RWPE2 (cell line): ENCODE measurements at regions not wholly inside any gene's neighbourhood (a gene's known extent, or its start where the extent isn't known, plus 50 kb on each side); places are given as distances from the start of the nearest gene placed in this dataset.

ENCODE experiments used
- ATAC-seq: fragments of 200-7000 bp; cut with Tn5 transposase; 3 replicates; pipeline ENCODE4 v1.9.1; 2021; ENCODE audit warnings: low read depth
- DNase-seq: peaks from one replicate; pipeline ENCODE4 v3.0.0-alpha.2; 2020; ENCODE audit warnings: low spot score
- H3K27ac ChIP-seq: fragments of 450-650 bp; 2 replicates; pipeline ENCODE4 v1.5.1; 2017; ENCODE audit warnings: mild to moderate bottlenecking; ENCODE audit not compliant: poor library complexity, severe bottlenecking
- H3K27me3 ChIP-seq: fragments of 250-450 bp; sonication (Bioruptor Pico); 2 replicates; pipeline ENCODE4 v1.5.1; 2021; ENCODE audit warnings: mild to moderate bottlenecking, moderate library complexity; ENCODE audit not compliant: insufficient read depth, poor library complexity, severe bottlenecking
- H3K36me3 ChIP-seq: fragments of 250-450 bp; sonication (Bioruptor Pico); 2 replicates; pipeline ENCODE4 v1.5.1; 2020; ENCODE audit warnings: low read depth, mild to moderate bottlenecking, moderate library complexity
- H3K4me1 ChIP-seq: fragments of 250-450 bp; sonication (Bioruptor Pico); 2 replicates; pipeline ENCODE4 v1.5.1; 2021; ENCODE audit warnings: mild to moderate bottlenecking, moderate library complexity; ENCODE audit not compliant: insufficient read depth, poor library complexity, severe bottlenecking
- H3K4me3 ChIP-seq: fragments of 250-450 bp; sonication (Bioruptor Pico); 2 replicates; pipeline ENCODE4 v1.5.1; 2021; ENCODE audit warnings: mild to moderate bottlenecking, moderate library complexity; ENCODE audit not compliant: severe bottlenecking
- H3K9me3 ChIP-seq: fragments of 250-450 bp; sonication (Bioruptor Pico); 2 replicates; pipeline ENCODE4 v1.5.1; 2021; ENCODE audit warnings: mild to moderate bottlenecking, moderate library complexity; ENCODE audit not compliant: severe bottlenecking
- TF ChIP-seq, protein P1 (sequence below): fragments of 450-650 bp; IDR thresholded peaks from one replicate; pipeline ENCODE4 v1.5.1; 2017; ENCODE audit warnings: mild to moderate bottlenecking, moderate library complexity; ENCODE audit not compliant: poor library complexity, severe bottlenecking

DNA sequence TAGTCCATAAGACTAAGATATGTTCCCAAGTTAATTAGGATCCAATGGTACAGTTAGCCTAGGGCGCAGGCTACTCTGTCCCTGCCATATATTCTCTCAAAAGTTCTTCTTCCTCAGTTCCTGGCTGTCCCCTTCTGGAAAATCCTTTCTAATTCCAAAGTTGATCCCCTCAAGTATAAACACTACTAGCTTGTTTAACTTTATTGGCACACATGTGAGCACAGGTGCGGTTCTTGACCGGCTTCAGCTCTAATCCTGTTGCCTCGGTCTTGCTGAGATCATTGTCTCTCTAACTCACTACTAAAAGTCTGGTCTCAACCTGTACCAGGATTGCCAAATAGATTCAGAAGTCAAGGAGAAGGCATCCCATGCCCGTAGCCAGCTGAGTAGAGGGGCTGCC, 89.0 kb downstream of the SEMA4F start:
- DNase-seq (no peak), ATAC-seq (no peak)
- no peaks in the 10 kb centered on the region for H3K36me3 ChIP-seq
- no peaks in the 10 kb centered on the region for H3K9me3 ChIP-seq
- peak overlapping the region; percentile 99 for H3K27ac ChIP-seq
- H3K27me3 ChIP-seq = no peaks in the 10 kb centered on the region
- no peak overlapping the region for H3K4me3 ChIP-seq
- H3K4me1 ChIP-seq = peaks cover 46% of the 10 kb centered on the region
- TF ChIP-seq, protein P1, sequence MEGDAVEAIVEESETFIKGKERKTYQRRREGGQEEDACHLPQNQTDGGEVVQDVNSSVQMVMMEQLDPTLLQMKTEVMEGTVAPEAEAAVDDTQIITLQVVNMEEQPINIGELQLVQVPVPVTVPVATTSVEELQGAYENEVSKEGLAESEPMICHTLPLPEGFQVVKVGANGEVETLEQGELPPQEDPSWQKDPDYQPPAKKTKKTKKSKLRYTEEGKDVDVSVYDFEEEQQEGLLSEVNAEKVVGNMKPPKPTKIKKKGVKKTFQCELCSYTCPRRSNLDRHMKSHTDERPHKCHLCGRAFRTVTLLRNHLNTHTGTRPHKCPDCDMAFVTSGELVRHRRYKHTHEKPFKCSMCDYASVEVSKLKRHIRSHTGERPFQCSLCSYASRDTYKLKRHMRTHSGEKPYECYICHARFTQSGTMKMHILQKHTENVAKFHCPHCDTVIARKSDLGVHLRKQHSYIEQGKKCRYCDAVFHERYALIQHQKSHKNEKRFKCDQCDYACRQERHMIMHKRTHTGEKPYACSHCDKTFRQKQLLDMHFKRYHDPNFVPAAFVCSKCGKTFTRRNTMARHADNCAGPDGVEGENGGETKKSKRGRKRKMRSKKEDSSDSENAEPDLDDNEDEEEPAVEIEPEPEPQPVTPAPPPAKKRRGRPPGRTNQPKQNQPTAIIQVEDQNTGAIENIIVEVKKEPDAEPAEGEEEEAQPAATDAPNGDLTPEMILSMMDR = no peak

DNA sequence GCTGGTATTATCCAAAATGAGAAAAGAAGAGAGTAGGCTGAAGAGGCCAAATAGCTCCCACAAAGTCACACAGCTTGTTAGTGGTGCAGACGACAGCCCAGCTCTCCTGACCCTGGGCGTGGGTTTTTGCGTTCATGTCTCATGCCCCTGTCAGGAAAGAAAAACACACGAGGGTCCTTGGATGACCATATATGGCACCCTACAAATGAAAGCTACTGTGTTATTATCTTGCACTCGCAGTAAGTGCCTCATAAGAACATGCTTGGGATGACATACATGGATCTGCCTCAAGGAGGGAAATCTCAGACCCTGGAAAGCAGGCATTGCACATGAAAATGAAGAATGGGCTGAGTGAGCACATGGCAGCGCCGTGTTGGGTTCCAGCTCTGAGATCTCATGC, 89.7 kb downstream of the SEMA4F start:
- Histone ChIP-seq H3K27me3 (no peaks in the 10 kb centered on the region), H3K4me1 (peaks cover 46% of the 10 kb centered on the region), H3K36me3 (no peaks in the 10 kb centered on the region), H3K9me3 (no peaks in the 10 kb centered on the region), H3K4me3 (no peak overlapping the region), H3K27ac (no peak overlapping the region)
- DNase-seq = no peak
- no peak for ATAC-seq
- TF ChIP-seq, protein P1 = no peak

DNA sequence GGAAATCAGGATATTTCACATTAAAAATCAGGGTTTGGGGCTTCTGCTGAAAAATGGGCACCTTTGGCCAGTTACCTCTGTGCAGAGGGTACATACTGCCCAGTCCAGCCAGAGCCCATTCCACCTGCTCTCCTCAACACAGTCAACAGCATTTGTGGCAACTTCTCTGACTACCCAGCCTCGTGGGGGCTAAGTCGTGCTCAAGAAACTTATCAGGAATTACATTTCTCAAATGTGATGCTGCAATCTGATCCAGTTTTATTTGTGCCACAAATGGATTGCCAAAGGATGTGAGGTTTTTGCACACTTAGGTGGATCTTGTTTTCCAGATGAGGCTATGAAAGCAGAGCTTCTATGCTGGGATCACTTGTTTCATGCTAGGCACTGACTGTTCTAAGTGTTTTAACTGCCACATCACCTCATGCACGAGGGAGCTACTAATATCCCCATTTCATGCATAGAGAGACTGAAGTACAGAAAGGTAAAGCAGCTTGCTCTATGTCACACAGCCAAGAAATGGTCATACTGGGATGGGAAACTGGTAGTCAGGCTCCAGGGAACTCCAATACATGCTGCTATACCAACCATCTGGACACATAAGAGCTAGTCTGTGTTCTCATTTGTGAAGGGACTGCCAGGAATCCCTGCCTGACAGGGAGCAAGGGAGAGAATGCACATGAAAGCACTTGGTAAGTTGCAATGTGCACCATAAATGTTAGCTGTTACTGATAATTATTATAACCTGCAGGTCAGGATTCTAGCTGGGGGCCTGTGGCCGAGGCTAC, 89.0 kb upstream of the HK2 start:
- TF ChIP-seq, protein P1 = no peak
- Histone ChIP-seq H3K9me3 (no peaks in the 10 kb centered on the region), H3K36me3 (no peaks in the 10 kb centered on the region), H3K4me3 (no peak overlapping the region), H3K27ac (no peak overlapping the region), H3K27me3 (no peaks in the 10 kb centered on the region), H3K4me1 (peaks cover 36% of the 10 kb centered on the region)
- ATAC-seq (no peak), DNase-seq (no peak)

DNA sequence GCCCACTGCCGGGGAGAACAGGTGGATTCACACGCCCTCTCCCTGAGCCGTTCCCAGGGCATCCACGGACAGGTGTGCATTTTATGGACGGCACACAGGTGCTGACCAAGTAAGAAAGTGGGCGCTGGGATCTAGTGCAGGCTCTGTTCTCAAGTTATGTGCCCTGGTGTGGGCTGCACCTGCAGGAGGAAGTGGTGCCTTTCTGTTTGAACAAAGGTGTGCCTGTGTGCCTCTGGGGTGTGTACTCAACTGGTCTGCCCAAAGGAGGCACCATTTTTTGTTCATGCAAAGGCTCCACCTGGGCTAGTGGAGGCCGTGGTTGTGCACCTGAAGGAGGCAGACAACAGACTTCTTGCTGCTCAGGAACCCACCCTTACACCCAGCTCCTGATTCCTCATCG, 88.2 kb upstream of the HK2 start:
- DNase-seq = no peak
- no peak for ATAC-seq

More for the DNA sequence above, 88.2 kb upstream of the HK2 start:
- Histone ChIP-seq H3K4me3 (no peak overlapping the region), H3K9me3 (no peaks in the 10 kb centered on the region), H3K27me3 (no peaks in the 10 kb centered on the region), H3K27ac (peak overlapping the region; percentile 73), H3K4me1 (peaks cover 28% of the 10 kb centered on the region), H3K36me3 (no peaks in the 10 kb centered on the region)
- TF ChIP-seq, protein P1 = no peak
